ENCODE measurements at regions not wholly inside any gene's neighbourhood (a gene's known extent, or its start where the extent isn't known, plus 50 kb on each side); places are given as distances from the start of the nearest gene placed in this dataset.

DNA sequence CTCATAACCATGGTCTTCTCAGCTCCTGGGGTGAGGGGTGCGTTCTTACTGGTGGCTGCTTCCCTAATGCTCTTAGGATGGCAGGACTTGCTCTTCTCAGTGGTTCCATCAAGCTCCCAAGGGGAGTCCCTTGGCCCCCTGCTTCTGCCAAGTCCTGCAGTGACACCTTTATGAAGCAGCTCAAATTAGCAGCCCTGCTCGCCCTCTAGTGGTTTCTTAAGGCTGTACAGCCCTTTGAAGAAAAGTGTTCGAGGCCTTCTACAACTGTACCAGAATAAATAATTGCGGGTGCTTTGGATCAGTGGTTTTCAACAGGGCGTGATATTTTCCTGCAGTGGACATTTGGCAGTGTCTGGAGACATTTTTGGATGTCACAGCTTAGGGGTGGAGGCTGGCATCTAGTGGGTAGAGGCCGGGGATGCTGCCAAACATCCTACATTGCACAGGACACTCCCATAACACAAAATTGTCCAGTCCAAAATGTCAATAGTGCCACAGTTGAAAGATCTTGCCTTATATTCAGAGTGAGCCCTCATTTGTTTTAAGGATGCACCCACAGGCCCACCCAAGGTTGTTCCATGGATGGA is 204.7 kb upstream of the S100G start:
- Histone ChIP-seq H4K20me1 (replicated peaks; ENCODE audit: control insufficient read depth, insufficient read depth, low read length) (no peaks in the 10 kb centered on the region), H3K36me3 (ENCODE audit: control insufficient read depth, insufficient read depth, low read length) (no peaks in the 10 kb centered on the region), H3K4me3 (no peak overlapping the region), H2AFZ (ENCODE audit: low read depth, low read length) (no peak overlapping the region), H3K79me2 (ENCODE audit: control insufficient read depth, insufficient read depth, low read length) (no peaks in the 10 kb centered on the region), H3K27me3 (ENCODE audit: control insufficient read depth in 2 of 2, insufficient read depth in 2 of 2, low read length in 2 of 2) (peaks cover 0 to 4% of the 10 kb centered on the region in 2 experiments; a peak in 1 of 5 replicates), H3K4me1 (replicated peaks in 1 of 2; ENCODE audit: control insufficient read depth in 2 of 2, insufficient read depth in 2 of 2, low read length in 2 of 2) (no peaks in the 10 kb centered on the region), H3K27ac (ENCODE audit: extremely low read depth, low read depth, low read length) (no peak overlapping the region), H3K9ac (ENCODE audit: insufficient read depth in 1 of 2, low read depth in 2 of 2, low read length in 2 of 2) (no peak overlapping the region), H3K4me2 (ENCODE audit: insufficient read depth, low read length) (no peak overlapping the region), H3K9me1 (ENCODE audit: control insufficient read depth, insufficient read depth, low read length) (no peaks in the 10 kb centered on the region), H3K9me3 (replicated peaks; ENCODE audit: control insufficient read depth, insufficient read depth, low read depth, low read length) (no peaks in the 10 kb centered on the region)
- in situ Hi-C loops (cut with MboI) (loop anchor here (25.0 kb wide), 2 partner anchors 242 to 683 kb away; no protein-coding TSS in a partner anchor), intact Hi-C loops (cut with micrococcal nuclease) (loop anchor here (5.0 kb wide), 1 partner anchor 683 kb away; no protein-coding TSS in a partner anchor)
- DNase-seq (ENCODE audit: extremely low read depth in 1 of 4, low spot score in 3 of 4) (peak; percentile 24 to 45 (median 26)), ATAC-seq (peak; percentile 91), FAIRE-seq (peak; percentile 59)
- ChIA-PET POLR2A (interaction anchor here (0.6 kb wide), 1 partner anchor 14 kb away, joined by 3 read pairs; no protein-coding TSS in a partner anchor), CTCF (ENCODE audit: low intra/inter-chr PET ratio) (interaction anchor here (0.6 to 1.4 kb wide), 4 partner anchors 226 to 877 kb away, joined by 3 to 5 read pairs (median 4); no protein-coding TSS in a partner anchor)
- 0% methylated on average over 6 of the region's 6 CpGs for WGBS (ENCODE audit: insufficient coverage, low coverage, missing lambda C conversion rate)
- BruUV-seq (replicated peaks): no TSS peak
- TF ChIP-seq, protein P1, sequence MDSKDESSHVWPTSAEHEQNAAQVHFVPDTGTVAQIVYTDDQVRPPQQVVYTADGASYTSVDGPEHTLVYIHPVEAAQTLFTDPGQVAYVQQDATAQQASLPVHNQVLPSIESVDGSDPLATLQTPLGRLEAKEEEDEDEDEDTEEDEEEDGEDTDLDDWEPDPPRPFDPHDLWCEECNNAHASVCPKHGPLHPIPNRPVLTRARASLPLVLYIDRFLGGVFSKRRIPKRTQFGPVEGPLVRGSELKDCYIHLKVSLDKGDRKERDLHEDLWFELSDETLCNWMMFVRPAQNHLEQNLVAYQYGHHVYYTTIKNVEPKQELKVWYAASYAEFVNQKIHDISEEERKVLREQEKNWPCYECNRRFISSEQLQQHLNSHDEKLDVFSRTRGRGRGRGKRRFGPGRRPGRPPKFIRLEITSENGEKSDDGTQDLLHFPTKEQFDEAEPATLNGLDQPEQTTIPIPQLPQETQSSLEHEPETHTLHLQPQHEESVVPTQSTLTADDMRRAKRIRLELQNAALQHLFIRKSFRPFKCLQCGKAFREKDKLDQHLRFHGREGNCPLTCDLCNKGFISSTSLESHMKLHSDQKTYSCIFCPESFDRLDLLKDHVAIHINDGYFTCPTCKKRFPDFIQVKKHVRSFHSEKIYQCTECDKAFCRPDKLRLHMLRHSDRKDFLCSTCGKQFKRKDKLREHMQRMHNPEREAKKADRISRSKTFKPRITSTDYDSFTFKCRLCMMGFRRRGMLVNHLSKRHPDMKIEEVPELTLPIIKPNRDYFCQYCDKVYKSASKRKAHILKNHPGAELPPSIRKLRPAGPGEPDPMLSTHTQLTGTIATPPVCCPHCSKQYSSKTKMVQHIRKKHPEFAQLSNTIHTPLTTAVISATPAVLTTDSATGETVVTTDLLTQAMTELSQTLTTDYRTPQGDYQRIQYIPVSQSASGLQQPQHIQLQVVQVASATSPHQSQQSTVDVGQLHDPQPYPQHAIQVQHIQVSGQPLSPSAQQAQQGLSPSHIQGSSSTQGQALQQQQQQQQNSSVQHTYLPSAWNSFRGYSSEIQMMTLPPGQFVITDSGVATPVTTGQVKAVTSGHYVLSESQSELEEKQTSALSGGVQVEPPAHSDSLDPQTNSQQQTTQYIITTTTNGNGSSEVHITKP (IDR thresholded peaks at IDR 0.05; ENCODE audit: partially characterized antibody): peak; percentile 78
- TF ChIP-seq MECOM (CRISPR knock-in tag; IDR thresholded peaks at IDR 0.05) (no peak), RFX1 (IDR thresholded peaks at IDR 0.05) (no peak), HIVEP1 (CRISPR knock-in tag; IDR thresholded peaks at IDR 0.05) (no peak), ZNF384 (IDR thresholded peaks at IDR 0.05; ENCODE audit: low read depth, low read length) (no peak), DMBX1 (CRISPR knock-in tag; IDR thresholded peaks at IDR 0.05; ENCODE audit: borderline replicate concordance) (no peak), CBX1 (IDR thresholded peaks at IDR 0.05; ENCODE audit: low read depth) (no peak), CCNT2 (IDR thresholded peaks at IDR 0.05; ENCODE audit: borderline replicate concordance, extremely low read depth, insufficient read length, low read depth, low read length) (no peak), PTRF (tag; IDR thresholded peaks at IDR 0.05) (no peak), CHCHD3 (CRISPR knock-in tag; IDR thresholded peaks at IDR 0.05) (no peak), DNMT1 (IDR thresholded peaks at IDR 0.05) (no peak), MTA3 (IDR thresholded peaks at IDR 0.05; ENCODE audit: borderline replicate concordance) (no peak), ZFP1 (CRISPR knock-in tag; IDR thresholded peaks at IDR 0.05) (no peak), SMC3 (conservative IDR thresholded peaks at IDR 0.05; ENCODE audit: insufficient read depth, low read depth, low read length) (peak; percentile 43; the same call in 1 of the 2 replicates), POLR2AphosphoS2 (IDR thresholded peaks at IDR 0.05; ENCODE audit: low read length) (no peak), MBD2 (IDR thresholded peaks at IDR 0.05; ENCODE audit: borderline replicate concordance, low read depth) (no peak), SETDB1 (IDR thresholded peaks at IDR 0.05; ENCODE audit: low read length) (no peak)
- TF ChIP-seq, protein P2, sequence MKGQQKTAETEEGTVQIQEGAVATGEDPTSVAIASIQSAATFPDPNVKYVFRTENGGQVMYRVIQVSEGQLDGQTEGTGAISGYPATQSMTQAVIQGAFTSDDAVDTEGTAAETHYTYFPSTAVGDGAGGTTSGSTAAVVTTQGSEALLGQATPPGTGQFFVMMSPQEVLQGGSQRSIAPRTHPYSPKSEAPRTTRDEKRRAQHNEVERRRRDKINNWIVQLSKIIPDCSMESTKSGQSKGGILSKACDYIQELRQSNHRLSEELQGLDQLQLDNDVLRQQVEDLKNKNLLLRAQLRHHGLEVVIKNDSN (CRISPR knock-in tag; IDR thresholded peaks at IDR 0.05): no peak
- TF ChIP-seq, protein P3, sequence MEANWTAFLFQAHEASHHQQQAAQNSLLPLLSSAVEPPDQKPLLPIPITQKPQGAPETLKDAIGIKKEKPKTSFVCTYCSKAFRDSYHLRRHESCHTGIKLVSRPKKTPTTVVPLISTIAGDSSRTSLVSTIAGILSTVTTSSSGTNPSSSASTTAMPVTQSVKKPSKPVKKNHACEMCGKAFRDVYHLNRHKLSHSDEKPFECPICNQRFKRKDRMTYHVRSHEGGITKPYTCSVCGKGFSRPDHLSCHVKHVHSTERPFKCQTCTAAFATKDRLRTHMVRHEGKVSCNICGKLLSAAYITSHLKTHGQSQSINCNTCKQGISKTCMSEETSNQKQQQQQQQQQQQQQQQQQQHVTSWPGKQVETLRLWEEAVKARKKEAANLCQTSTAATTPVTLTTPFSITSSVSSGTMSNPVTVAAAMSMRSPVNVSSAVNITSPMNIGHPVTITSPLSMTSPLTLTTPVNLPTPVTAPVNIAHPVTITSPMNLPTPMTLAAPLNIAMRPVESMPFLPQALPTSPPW (CRISPR knock-in tag; IDR thresholded peaks at IDR 0.05): no peak
